K562 (cell line): ENCODE measurements at regions not wholly inside any gene's neighbourhood (a gene's known extent, or its start where the extent isn't known, plus 50 kb on each side); places are given as distances from the start of the nearest gene placed in this dataset.

ENCODE experiments used
- ATAC-seq: fragments of 200-7000 bp; cut with Tn5 transposase; 3 replicates; pipeline ENCODE4 v1.9.1; 2020; ENCODE audit warnings: moderate library complexity
- BruUV-seq: library from RNA; stranded (reverse); fragments of 400-500 nt; replicated peaks from 2 replicates; lab custom pipeline; 2021; lab: Mats Ljungman, UMichigan
- CTCF ChIA-PET: fragments of 300-600 bp; formaldehyde crosslinking; extraction: SDS; loops from one replicate; lab custom pipeline; 2021; ENCODE audit warnings: low intra/inter-chr PET ratio; lab: Yijun Ruan, JAX
- POLR2A ChIA-PET: fragments of 300-600, 350-650 bp; sonication (Branson Sonifier 250); formaldehyde crosslinking; extraction: SDS; loops from one replicate; lab custom pipeline; 2021; ENCODE audit warnings: antibody characterized with exemption, inconsistent platforms; lab: Yijun Ruan, JAX
- DNase-seq, 4 experiments: peaks; one replicate each; pipeline versions ENCODE4 v3.0.0 to v3.0.0-alpha.2; 2011 to 2018; ENCODE audit warnings: low spot score in 3 of 4, mixed read lengths in 3 of 4; ENCODE audit errors: extremely low read depth in 1 of 4
- FAIRE-seq: peaks from 2 replicates; lab custom pipeline; 2011; peaks lifted over from hg19 to GRCh38; lab: Jason Lieb, UNC
- H2AFZ ChIP-seq: 2 replicates; pipeline ENCODE4 v1.6.0; 2011; ENCODE audit warnings: low read depth, low read length, control low read depth, inconsistent platforms
- H3K27ac ChIP-seq: fragments of 200-600 bp; 3 replicates; pipeline ENCODE4 v1.8.0; 2011; ENCODE audit warnings: low read depth, mild to moderate bottlenecking, control low read depth, inconsistent platforms, low read length, moderate library complexity, mixed read lengths; ENCODE audit errors: extremely low read depth
- H3K27me3 ChIP-seq, 2 experiments: fragments of 300-600 bp in 1 of 2; 2 replicates in 1 of 2; 3 replicates in 1 of 2; pipeline versions ENCODE4 v1.6.0 to v1.8.0; 2011; ENCODE audit warnings: inconsistent platforms in 2 of 2, low read length in 2 of 2, mild to moderate bottlenecking in 1 of 2, mixed read lengths in 1 of 2, moderate library complexity in 1 of 2; ENCODE audit not compliant: control insufficient read depth in 2 of 2, insufficient read depth in 2 of 2
- H3K36me3 ChIP-seq: fragments of 300-600 bp; 3 replicates; pipeline ENCODE4 v1.8.0; 2011; ENCODE audit warnings: mild to moderate bottlenecking, low read length, inconsistent platforms; ENCODE audit not compliant: control insufficient read depth, insufficient read depth
- H3K4me1 ChIP-seq, 2 experiments: fragments of 200-600 bp in 1 of 2; replicated peaks in 1 of 2; 2 replicates in 1 of 2; 3 replicates in 1 of 2; pipeline versions ENCODE4 v1.5.1 to v1.8.0; 2011; ENCODE audit warnings: inconsistent platforms in 2 of 2, low read length in 2 of 2, mild to moderate bottlenecking in 1 of 2, mixed read lengths in 1 of 2, moderate library complexity in 1 of 2; ENCODE audit not compliant: control insufficient read depth in 2 of 2, insufficient read depth in 2 of 2
- H3K4me2 ChIP-seq: 2 replicates; pipeline ENCODE4 v1.6.1; 2011; ENCODE audit warnings: low read length, control low read depth, inconsistent platforms, mixed read lengths; ENCODE audit not compliant: insufficient read depth
- H3K4me3 ChIP-seq: fragments of 200-600 bp; sonication (generic), shearing (Covaris generic); 2 replicates; pipeline ENCODE4 v1.5.1; 2016; ENCODE audit warnings: control low read depth, inconsistent platforms
- H3K79me2 ChIP-seq: fragments of 200-600 bp; 3 replicates; pipeline ENCODE4 v1.8.0; 2011; ENCODE audit warnings: low read length, inconsistent platforms; ENCODE audit not compliant: control insufficient read depth, insufficient read depth
- H3K9ac ChIP-seq, 2 experiments: 2 replicates each; pipeline versions ENCODE4 v1.6.0 to v1.6.1; 2011; ENCODE audit warnings: low read depth in 2 of 2, low read length in 2 of 2, control low read depth in 1 of 2, inconsistent platforms in 1 of 2, mild to moderate bottlenecking in 1 of 2, mixed read lengths in 1 of 2; ENCODE audit not compliant: insufficient read depth in 1 of 2
- H3K9me1 ChIP-seq: one replicate; pipeline ENCODE4 v1.6.0; 2011; ENCODE audit warnings: inconsistent platforms, mild to moderate bottlenecking, low read length, moderate library complexity; ENCODE audit not compliant: control insufficient read depth, insufficient read depth
- H3K9me3 ChIP-seq: replicated peaks from 2 replicates; pipeline ENCODE4 v1.5.1; 2011; ENCODE audit warnings: low read depth, low read length, inconsistent platforms; ENCODE audit not compliant: control insufficient read depth, insufficient read depth
- H4K20me1 ChIP-seq: replicated peaks from 2 replicates; pipeline ENCODE4 v1.6.1; 2011; ENCODE audit warnings: low read length, inconsistent platforms, mixed read lengths; ENCODE audit not compliant: control insufficient read depth, insufficient read depth
- BRCA1 ChIP-seq, 2 experiments: fragments of 450-650 bp in 1 of 2; sonication (generic) in 1 of 2; formaldehyde crosslinking in 1 of 2; IDR thresholded peaks; 2 replicates each; pipeline versions ENCODE4 v1.5.0 to v1.6.1; 2017 to 2020; ENCODE audit warnings: mild to moderate bottlenecking in 1 of 2, missing genetic modification reagents in 1 of 2
- HDAC2 ChIP-seq: fragments of 450-650 bp; IDR thresholded peaks from 2 replicates; pipeline ENCODE4 v1.6.1; 2016; ENCODE audit warnings: mild to moderate bottlenecking
- HDAC6 ChIP-seq: IDR thresholded peaks from 2 replicates; pipeline ENCODE4 v1.6.1; 2012; ENCODE audit warnings: low read depth, mild to moderate bottlenecking, control low read depth, inconsistent platforms, low read length, moderate library complexity
- IRF1 ChIP-seq: sonication (generic); formaldehyde crosslinking; IDR thresholded peaks from 2 replicates; pipeline ENCODE4 v1.8.0; 2022; ENCODE audit warnings: missing genetic modification reagents, mild to moderate bottlenecking, borderline replicate concordance
- JUNB ChIP-seq: fragments of 450-650 bp; formaldehyde crosslinking; conservative IDR thresholded peaks from 2 replicates; pipeline ENCODE4 v1.4.0; 2020; ENCODE audit warnings: mild to moderate bottlenecking
- MXD1 ChIP-seq: fragments of 250-450 bp; sonication (Bioruptor Pico); IDR thresholded peaks from 2 replicates; pipeline ENCODE4 v1.8.0; 2021; ENCODE audit warnings: borderline replicate concordance, mild to moderate bottlenecking, moderate library complexity; ENCODE audit not compliant: poor library complexity, severe bottlenecking
- TRIM28 ChIP-seq: fragments of 450-650 bp; IDR thresholded peaks from 2 replicates; pipeline ENCODE4 v1.6.1; 2017
- ZSCAN32 ChIP-seq: fragments of 450-650 bp; formaldehyde crosslinking; IDR thresholded peaks from 2 replicates; pipeline ENCODE4 v1.4.0; 2020; ENCODE audit warnings: mild to moderate bottlenecking, moderate library complexity
- WGBS: fragments of 100-300 bp; shearing (Covaris generic); methylation state at CpG from one replicate; pipeline ENCODE4 v1.1.6; 2016; ENCODE audit warnings: low coverage, mixed read lengths; ENCODE audit not compliant: insufficient coverage; ENCODE audit errors: missing lambda C conversion rate; 5-methylcytosine and 5-hydroxymethylcytosine counted together
- in situ Hi-C: fragments of 300-500 bp; cut with MboI; formaldehyde crosslinking; loops from 4 replicates; pipeline ENCODE4 v1.15.0; 2018; ENCODE audit warnings: inconsistent platforms, mixed read lengths
- intact Hi-C: fragments of 100-400 bp; cut with micrococcal nuclease; formaldehyde crosslinking; loops from 2 replicates; pipeline ENCODE4 v1.14.2; 2022
- TF ChIP-seq, protein P1 (sequence below): fragments of 250-450 bp; sonication (Bioruptor Pico); IDR thresholded peaks from 2 replicates; pipeline ENCODE4 v1.5.0; 2021; ENCODE audit warnings: mild to moderate bottlenecking, moderate library complexity
- TF ChIP-seq, protein P2 (sequence below): sonication (generic); formaldehyde crosslinking; IDR thresholded peaks from 2 replicates; pipeline ENCODE4 v1.8.0; 2023; ENCODE audit warnings: mild to moderate bottlenecking, missing genetic modification reagents

DNA sequence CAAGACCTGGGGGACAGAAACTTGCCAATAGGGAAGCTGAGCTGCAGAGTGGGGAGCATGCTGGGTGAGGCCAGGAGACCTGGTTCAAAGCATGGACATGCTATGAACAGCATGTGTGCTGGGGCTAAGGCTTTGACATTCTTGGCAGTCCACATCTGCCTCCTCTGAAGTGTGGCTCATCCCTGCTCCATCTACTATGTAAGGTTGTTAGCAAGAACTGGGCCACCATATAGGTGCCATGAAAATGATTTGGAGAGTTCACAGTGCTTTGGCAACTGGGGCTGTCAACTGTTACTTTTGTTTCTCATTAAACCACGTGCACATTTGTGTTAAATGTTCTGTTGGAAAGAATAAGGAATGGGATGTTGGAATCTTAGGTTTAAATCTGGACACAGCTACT lies 311.1 kb downstream of the CDC5L start:
- no peak overlapping the region for H3K4me3 ChIP-seq
- intact Hi-C loops (no loop called here), in situ Hi-C loops (no loop called here)
- no peaks in the 10 kb centered on the region for H3K4me1 ChIP-seq
- H3K4me2 ChIP-seq: no peak overlapping the region
- 0% methylated on average over 1 of the region's 1 CpG for WGBS
- H3K9me3 ChIP-seq: no peaks in the 10 kb centered on the region
- CTCF ChIA-PET: no interaction called here
- ATAC-seq: no peak
- H3K36me3 ChIP-seq: no peaks in the 10 kb centered on the region
- no peaks in the 10 kb centered on the region for H3K79me2 ChIP-seq
- no peak for FAIRE-seq
- H3K27ac ChIP-seq: no peak overlapping the region
- BruUV-seq: no TSS peak
- POLR2A ChIA-PET: interaction anchor here (0.8 kb wide), 1 partner anchor 842 kb away, joined by 3 read pairs; no protein-coding TSS in a partner anchor
- no peak overlapping the region for H3K9ac ChIP-seq
- H4K20me1 ChIP-seq: no peaks in the 10 kb centered on the region; the same call in 1 of the 2 replicates
- H3K27me3 ChIP-seq: peaks cover 6 to 44% of the 10 kb centered on the region in 2 experiments; a peak in 4 of 5 replicates
- no peaks in the 10 kb centered on the region for H3K9me1 ChIP-seq
- no peak for DNase-seq
- no peak overlapping the region for H2AFZ ChIP-seq
- TF ChIP-seq BRCA1 (IDR thresholded peaks at IDR 0.05) (no peak), BRCA1 (CRISPR knock-in tag; IDR thresholded peaks at IDR 0.05) (no peak), ZSCAN32 (CRISPR knock-in tag) (no peak), JUNB (CRISPR knock-in tag) (no peak), IRF1 (CRISPR knock-in tag) (no peak), HDAC6 (no peak), MXD1 (CRISPR knock-in tag) (no peak), TRIM28 (no peak), HDAC2 (no peak)
- TF ChIP-seq, protein P1, sequence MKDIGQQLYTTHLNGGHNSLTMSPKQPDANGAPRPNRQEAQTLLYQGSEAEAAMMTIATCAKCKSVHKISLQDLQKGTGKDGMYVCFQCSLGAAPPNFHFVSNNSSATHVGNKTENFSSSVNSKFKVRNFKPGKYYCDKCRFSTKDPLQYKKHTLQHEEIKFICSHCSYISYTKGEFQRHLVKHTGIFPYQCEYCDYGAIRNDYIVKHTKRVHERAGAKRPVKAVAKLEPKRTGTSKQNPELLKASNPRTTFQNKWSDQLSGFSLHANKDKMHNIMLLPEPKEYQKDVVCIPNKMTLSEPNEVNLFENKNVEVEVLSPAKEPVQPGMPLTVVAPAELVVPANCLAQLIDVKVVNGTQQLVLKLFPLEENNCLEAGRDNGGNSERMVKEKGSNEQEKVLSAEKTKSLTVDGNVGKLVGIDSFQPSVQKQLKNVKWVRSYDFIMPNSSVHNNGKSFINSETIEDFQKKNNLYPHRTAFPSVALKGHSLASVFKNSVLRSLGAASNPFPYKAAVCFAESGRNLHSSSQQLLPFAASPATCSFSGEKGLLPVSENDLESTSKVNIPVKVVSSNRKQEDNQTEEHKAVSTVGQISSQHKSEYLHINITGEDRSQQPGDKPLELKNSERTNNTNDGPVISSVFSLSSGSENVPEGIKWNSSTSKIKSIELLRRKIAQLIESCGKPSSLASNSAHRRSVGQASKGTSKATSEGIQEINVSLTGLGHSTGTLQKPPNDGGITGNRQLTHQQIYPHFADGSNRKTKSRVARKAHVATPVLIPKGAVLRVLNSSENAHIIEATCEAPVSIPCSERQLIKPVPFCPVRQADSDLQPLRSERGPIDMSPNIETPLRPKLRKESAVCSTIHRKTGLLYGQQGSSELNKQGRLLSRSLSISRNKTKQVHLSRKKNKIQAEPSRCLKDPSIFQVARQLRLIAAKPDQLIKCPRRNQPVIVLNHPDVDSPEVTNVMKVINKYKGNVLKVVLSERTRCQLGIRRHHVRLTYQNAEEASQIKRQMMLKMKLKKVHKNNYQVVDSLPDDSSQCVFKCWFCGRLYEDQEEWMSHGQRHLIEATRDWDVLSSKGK (CRISPR knock-in tag): no peak
- TF ChIP-seq, protein P2, sequence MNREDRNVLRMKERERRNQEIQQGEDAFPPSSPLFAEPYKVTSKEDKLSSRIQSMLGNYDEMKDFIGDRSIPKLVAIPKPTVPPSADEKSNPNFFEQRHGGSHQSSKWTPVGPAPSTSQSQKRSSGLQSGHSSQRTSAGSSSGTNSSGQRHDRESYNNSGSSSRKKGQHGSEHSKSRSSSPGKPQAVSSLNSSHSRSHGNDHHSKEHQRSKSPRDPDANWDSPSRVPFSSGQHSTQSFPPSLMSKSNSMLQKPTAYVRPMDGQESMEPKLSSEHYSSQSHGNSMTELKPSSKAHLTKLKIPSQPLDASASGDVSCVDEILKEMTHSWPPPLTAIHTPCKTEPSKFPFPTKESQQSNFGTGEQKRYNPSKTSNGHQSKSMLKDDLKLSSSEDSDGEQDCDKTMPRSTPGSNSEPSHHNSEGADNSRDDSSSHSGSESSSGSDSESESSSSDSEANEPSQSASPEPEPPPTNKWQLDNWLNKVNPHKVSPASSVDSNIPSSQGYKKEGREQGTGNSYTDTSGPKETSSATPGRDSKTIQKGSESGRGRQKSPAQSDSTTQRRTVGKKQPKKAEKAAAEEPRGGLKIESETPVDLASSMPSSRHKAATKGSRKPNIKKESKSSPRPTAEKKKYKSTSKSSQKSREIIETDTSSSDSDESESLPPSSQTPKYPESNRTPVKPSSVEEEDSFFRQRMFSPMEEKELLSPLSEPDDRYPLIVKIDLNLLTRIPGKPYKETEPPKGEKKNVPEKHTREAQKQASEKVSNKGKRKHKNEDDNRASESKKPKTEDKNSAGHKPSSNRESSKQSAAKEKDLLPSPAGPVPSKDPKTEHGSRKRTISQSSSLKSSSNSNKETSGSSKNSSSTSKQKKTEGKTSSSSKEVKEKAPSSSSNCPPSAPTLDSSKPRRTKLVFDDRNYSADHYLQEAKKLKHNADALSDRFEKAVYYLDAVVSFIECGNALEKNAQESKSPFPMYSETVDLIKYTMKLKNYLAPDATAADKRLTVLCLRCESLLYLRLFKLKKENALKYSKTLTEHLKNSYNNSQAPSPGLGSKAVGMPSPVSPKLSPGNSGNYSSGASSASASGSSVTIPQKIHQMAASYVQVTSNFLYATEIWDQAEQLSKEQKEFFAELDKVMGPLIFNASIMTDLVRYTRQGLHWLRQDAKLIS: no peak
